Tibial nerve (tissue), 3 donors: ENCODE measurements at regions not wholly inside any gene's neighbourhood (a gene's known extent, or its start where the extent isn't known, plus 50 kb on each side); places are given as distances from the start of the nearest gene placed in this dataset.
"Not testable (repeated sequence)": the region's sequence is repeated elsewhere in the genome, so short reads cannot be mapped to it uniquely, and the experiment has no call there.

Experiments
- EP300 ChIP-seq, 2 donors: sonication (generic); formaldehyde crosslinking; IDR thresholded peaks; one replicate each; pipeline ENCODE4 v1.6.1; 2017; ENCODE audit warnings: antibody characterized with exemption in 2 of 2, mild to moderate bottlenecking in 1 of 2
- POLR2A ChIP-seq, 2 donors: fragments of 450-650 bp; IDR thresholded peaks; one replicate each; pipeline ENCODE4 v1.6.1; 2017; ENCODE audit warnings: antibody characterized with exemption in 2 of 2, mild to moderate bottlenecking in 2 of 2, moderate library complexity in 2 of 2

DNA sequence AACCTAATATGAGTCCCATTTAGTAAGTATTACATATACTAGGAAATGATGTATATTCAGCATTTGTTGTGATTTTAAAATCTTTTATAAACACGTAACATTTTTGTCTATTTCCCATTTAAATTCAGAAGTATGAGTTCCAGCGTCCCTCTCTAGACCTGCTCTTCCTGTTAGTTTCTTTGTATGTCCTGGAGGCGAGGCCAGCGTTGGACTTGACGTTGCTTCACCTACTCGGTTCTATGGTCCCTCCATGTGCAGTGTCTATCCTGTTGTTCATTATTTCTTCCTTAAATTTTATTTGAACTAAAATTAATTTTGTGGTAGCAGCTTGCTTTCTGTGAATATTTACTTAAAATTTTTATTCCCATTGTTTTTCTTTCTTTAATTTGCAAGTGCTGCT is 88.5 kb downstream of the POTEH start:
- TF ChIP-seq EP300, POLR2A (IDR thresholded peaks at IDR 0.05): not testable (repeated sequence)
